CD4-positive, alpha-beta memory T cell (primary cell): ENCODE measurements at regions not wholly inside any gene's neighbourhood (a gene's known extent, or its start where the extent isn't known, plus 50 kb on each side); places are given as distances from the start of the nearest gene placed in this dataset.

Source experiments
- CTCF ChIA-PET: fragments of 350-600 bp; sonication (Branson Sonifier 250); formaldehyde crosslinking; loops from one replicate; lab custom pipeline; 2021; ENCODE audit warnings: inconsistent platforms; ENCODE audit not compliant: partially characterized antibody; lab: Charles Lee
- POLR2A ChIA-PET: fragments of 350-600 bp; sonication (Branson Sonifier 250); formaldehyde crosslinking; loops from one replicate; lab custom pipeline; 2021; ENCODE audit not compliant: partially characterized antibody; lab: Charles Lee
- DNase-seq, 5 donors: peaks; one replicate each; pipeline versions ENCODE4 v3.0.0 to v3.0.0-alpha.2; 2020 to 2022; ENCODE audit warnings: mixed read lengths in 1 of 5
- H3K27ac ChIP-seq: one replicate; pipeline ENCODE4 v1.7.0; 2013; ENCODE audit warnings: low read depth, low read length
- H3K27me3 ChIP-seq: 2 replicates; pipeline ENCODE4 v1.7.0; 2013; ENCODE audit warnings: mild to moderate bottlenecking, low read length, moderate library complexity; ENCODE audit not compliant: insufficient read depth
- H3K36me3 ChIP-seq: 2 replicates; pipeline ENCODE4 v1.7.0; 2013; ENCODE audit warnings: mild to moderate bottlenecking, low read length, moderate library complexity; ENCODE audit not compliant: insufficient read depth
- H3K4me1 ChIP-seq: 2 replicates; pipeline ENCODE4 v1.7.0; 2013; ENCODE audit warnings: mild to moderate bottlenecking, low read length, moderate library complexity; ENCODE audit not compliant: insufficient read depth
- H3K4me3 ChIP-seq, 2 donors: one replicate each; pipeline ENCODE4 v1.7.0; 2013; ENCODE audit warnings: low read length in 2 of 2, mild to moderate bottlenecking in 1 of 2
- H3K9me3 ChIP-seq, 2 donors: one replicate each; pipeline ENCODE4 v1.7.0; 2013; ENCODE audit warnings: low read length in 2 of 2, control low read depth in 1 of 2; ENCODE audit not compliant: control insufficient read depth in 1 of 2
- H3K27ac Mint-ChIP-seq, 7 donors: one replicate each; pipeline ENCODE4 v1.8.0; 2020 to 2021; ENCODE audit warnings: mixed read lengths in 7 of 7, mild to moderate bottlenecking in 6 of 7, inconsistent platforms in 3 of 7, moderate library complexity in 3 of 7
- H3K27me3 Mint-ChIP-seq, 2 donors: one replicate each; pipeline ENCODE4 v1.8.0; 2020 to 2021; ENCODE audit warnings: mixed read lengths in 2 of 2
- H3K36me3 Mint-ChIP-seq, 2 donors: one replicate each; pipeline ENCODE4 v1.8.0; 2020 to 2021; ENCODE audit warnings: mixed read lengths in 2 of 2, inconsistent platforms in 1 of 2, mild to moderate bottlenecking in 1 of 2
- H3K4me1 Mint-ChIP-seq, 4 donors: one replicate each; pipeline ENCODE4 v1.8.0; 2020 to 2021; ENCODE audit warnings: mixed read lengths in 4 of 4, mild to moderate bottlenecking in 1 of 4
- H3K4me3 Mint-ChIP-seq, 8 donors: one replicate each; pipeline ENCODE4 v1.8.0; 2020 to 2021; ENCODE audit warnings: mixed read lengths in 8 of 8, mild to moderate bottlenecking in 7 of 8, moderate library complexity in 6 of 8, inconsistent platforms in 3 of 8
- H3K9me3 Mint-ChIP-seq, 8 donors: one replicate each; pipeline ENCODE4 v1.8.0; 2020 to 2021; ENCODE audit warnings: mixed read lengths in 8 of 8, mild to moderate bottlenecking in 5 of 8, inconsistent platforms in 3 of 8, moderate library complexity in 1 of 8
- intact Hi-C: fragments of 100-400 bp; cut with micrococcal nuclease; formaldehyde crosslinking; loops from one replicate; pipeline ENCODE4 v1.15.1; 2023

DNA sequence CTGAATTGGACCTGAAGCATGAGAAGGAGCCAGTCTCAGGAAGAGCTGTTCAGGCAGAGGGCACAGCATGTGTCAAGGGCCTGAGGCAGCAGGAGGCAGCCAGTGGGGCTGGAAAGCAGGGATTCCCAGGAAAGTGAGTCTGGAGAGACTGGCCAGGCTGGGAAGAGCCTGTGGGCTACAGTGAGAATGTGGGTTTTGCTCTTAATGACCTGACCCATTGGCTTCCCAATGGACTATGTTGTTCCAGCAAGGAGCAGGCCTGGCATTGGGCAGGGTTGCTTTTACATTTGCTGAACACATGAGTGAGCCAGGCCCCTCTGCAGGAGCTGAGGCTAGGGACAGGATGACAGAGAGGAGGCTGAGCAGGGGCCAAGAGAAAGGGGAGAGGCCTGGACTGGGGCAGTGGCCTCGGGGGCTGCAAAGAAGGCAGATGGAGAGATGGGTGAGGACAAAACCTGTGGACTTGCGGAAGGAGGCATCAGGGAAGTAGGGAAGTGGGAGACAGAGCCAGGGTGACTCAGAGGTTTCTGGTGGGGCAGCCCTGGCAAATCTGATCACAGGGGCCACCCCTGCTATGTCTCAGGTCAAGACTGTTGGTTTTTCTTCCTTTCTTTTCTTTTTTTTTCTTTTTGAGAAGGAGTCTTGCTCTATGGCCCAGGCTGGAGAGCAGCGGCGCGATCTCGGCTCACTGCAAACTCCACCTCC lies 65.9 kb upstream of the NEK6 start:
- intact Hi-C loops = no loop called here
- Mint-ChIP-seq H3K4me1 (no peaks in the 10 kb centered on the region), H3K36me3 (peaks cover 0 to 3% of the 10 kb centered on the region in 2 donors), H3K27me3 (no peaks in the 10 kb centered on the region), H3K9me3 (peaks cover 0 to 18% (median 10%) of the 10 kb centered on the region in 8 donors), H3K27ac (no peak overlapping the region), H3K4me3 (peak overlapping the region in 1 of 8 donors; percentile 38)
- Histone ChIP-seq H3K4me3 (no peak overlapping the region), H3K9me3 (no peaks in the 10 kb centered on the region), H3K36me3 (no peaks in the 10 kb centered on the region), H3K4me1 (no peaks in the 10 kb centered on the region), H3K27ac (no peak overlapping the region), H3K27me3 (no peaks in the 10 kb centered on the region)
- ChIA-PET CTCF (no interaction called here), POLR2A (no interaction called here)
- DNase-seq = no peak

DNA sequence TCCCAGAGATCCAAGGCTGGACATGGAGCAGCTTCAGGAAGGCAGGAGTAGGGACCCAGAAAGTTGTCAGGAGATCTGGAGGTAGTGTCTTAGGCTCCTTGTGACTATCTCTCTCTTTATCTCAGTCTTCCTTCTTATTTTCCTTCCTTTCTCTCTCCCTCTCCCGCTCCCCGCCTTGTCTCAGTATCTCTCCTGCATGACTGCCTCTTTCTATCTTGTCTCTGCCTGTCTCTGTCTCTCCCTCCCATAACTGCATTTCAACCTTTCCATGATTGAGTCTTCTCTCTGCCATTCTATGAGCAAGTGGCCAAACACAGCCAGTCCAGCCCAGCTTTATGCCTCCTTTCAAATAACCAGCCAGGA lies 61.0 kb upstream of the NEK6 start:
- Histone ChIP-seq H3K4me3 (no peak overlapping the region), H3K4me1 (peaks cover 8% of the 10 kb centered on the region), H3K27ac (no peak overlapping the region), H3K27me3 (no peaks in the 10 kb centered on the region), H3K9me3 (no peaks in the 10 kb centered on the region), H3K36me3 (no peaks in the 10 kb centered on the region)
- ChIA-PET POLR2A (no interaction called here), CTCF (interaction anchor here (1.9 kb wide), 1 partner anchor 10 kb away, joined by 5 read pairs; no protein-coding TSS in a partner anchor)
- Mint-ChIP-seq H3K4me1 (peaks cover 1 to 9% (median 4%) of the 10 kb centered on the region in 4 donors), H3K27me3 (no peaks in the 10 kb centered on the region), H3K4me3 (no peak overlapping the region), H3K27ac (peak overlapping the region in 1 of 7 donors; percentile 8), H3K9me3 (peaks cover 0 to 21% (median 10%) of the 10 kb centered on the region in 8 donors), H3K36me3 (peaks cover 0 to 3% of the 10 kb centered on the region in 2 donors)
- no peak for DNase-seq
- intact Hi-C loops = no loop called here

DNA sequence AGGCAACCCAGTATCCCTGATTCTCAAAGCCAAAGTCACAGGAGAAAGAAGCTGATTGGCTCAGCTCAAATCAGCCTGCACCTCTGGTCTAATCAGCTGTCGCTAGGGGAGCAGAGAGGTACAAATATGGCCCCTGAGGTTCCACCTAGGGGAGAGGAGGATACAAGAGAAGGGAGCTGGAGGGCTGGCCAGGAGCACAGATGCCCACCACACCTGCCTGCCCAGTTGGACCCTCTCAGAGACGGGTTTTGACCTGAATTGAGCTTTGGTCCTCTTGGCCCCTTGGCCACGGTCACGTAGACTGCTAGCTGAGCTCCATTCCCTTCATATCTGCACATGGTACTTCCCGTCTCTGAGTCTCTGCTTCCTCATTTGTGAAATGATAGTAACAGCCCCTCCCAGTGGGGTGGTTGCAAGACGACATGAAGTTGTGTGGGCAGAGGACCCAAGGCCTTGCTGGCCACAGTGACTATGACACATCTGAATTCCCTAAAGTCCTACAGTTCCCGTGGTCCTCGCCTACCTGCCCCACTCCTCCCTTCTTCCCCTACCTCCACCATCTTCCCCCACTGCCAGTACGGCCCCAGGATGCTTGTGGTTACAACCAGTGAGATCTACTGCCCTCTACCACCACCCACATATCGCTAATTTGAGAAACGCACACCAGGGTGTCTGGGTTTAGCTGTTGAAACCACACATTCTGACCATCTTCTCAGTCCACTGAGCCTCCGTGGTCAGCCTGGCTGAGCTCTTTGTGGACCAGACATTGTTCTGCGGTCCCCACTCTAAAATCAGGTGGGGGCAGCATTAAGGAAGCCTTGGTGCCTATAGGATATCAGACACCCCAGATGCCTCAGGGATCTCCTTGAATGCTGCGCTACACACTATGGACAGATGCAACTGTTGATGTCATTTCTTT lies 60.3 kb upstream of the NEK6 start:
- H3K9me3 ChIP-seq = no peaks in the 10 kb centered on the region
- no peak for DNase-seq
- Mint-ChIP-seq H3K4me1 (peaks cover 3 to 12% (median 8%) of the 10 kb centered on the region in 4 donors), H3K27ac (peak overlapping the region in 3 of 7 donors; percentile 5 to 84 (median 8)), H3K9me3 (peaks cover 0 to 21% (median 10%) of the 10 kb centered on the region in 8 donors), H3K36me3 (peaks cover 0 to 3% of the 10 kb centered on the region in 2 donors), H3K27me3 (no peaks in the 10 kb centered on the region), H3K4me3 (no peak overlapping the region)
- H3K4me3 ChIP-seq = no peak overlapping the region
- no peak overlapping the region for H3K27ac ChIP-seq
- ChIA-PET POLR2A (no interaction called here), CTCF (no interaction called here)
- no peaks in the 10 kb centered on the region for H3K27me3 ChIP-seq
- peaks cover 14% of the 10 kb centered on the region for H3K4me1 ChIP-seq
- intact Hi-C loops = no loop called here
- H3K36me3 ChIP-seq = no peaks in the 10 kb centered on the region

DNA sequence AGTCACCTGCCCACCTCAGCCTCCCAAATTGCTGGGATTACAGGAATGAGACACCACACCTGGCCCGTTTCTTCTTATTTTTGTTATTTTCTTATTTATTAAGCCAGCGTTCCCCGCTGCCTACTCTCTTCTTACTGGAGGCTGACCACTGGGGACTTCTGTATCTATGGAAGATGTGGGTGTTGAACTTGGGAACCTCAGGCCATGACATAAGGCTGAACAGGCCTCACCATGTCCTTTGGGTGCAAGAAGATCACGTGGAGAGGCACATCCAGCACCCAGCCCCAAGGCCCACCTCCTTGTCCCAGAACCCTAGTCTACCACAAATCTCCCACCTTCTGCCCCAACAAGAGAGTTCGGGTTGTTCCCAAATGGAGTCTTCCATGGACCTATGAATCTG lies 59.4 kb upstream of the NEK6 start:
- Mint-ChIP-seq H3K4me1 (peaks cover 12 to 21% (median 17%) of the 10 kb centered on the region in 4 donors), H3K9me3 (peaks cover 0 to 21% (median 10%) of the 10 kb centered on the region in 8 donors), H3K4me3 (no peak overlapping the region), H3K27me3 (no peaks in the 10 kb centered on the region), H3K36me3 (peaks cover 0 to 3% of the 10 kb centered on the region in 2 donors), H3K27ac (no peak overlapping the region)
- no peak overlapping the region for H3K27ac ChIP-seq
- CTCF ChIA-PET = no interaction called here
- intact Hi-C loops = no loop called here
- peaks cover 23% of the 10 kb centered on the region for H3K4me1 ChIP-seq
- no peaks in the 10 kb centered on the region for H3K9me3 ChIP-seq
- no peak overlapping the region for H3K4me3 ChIP-seq
- no peaks in the 10 kb centered on the region for H3K36me3 ChIP-seq
- POLR2A ChIA-PET = no interaction called here
- DNase-seq = no peak
- no peaks in the 10 kb centered on the region for H3K27me3 ChIP-seq

GRCh38 chr9:124198948-124199347 lies 58.8 kb upstream of the NEK6 start:
- Histone ChIP-seq H3K4me1 (peaks cover 28% of the 10 kb centered on the region), H3K36me3 (no peaks in the 10 kb centered on the region), H3K4me3 (no peak overlapping the region), H3K9me3 (no peaks in the 10 kb centered on the region), H3K27ac (no peak overlapping the region), H3K27me3 (no peaks in the 10 kb centered on the region)
- peaks cover 17 to 28% (median 23%) of the 10 kb centered on the region in 4 donors for H3K4me1 Mint-ChIP-seq
- peaks cover 0 to 21% (median 10%) of the 10 kb centered on the region in 8 donors for H3K9me3 Mint-ChIP-seq
- no peak overlapping the region for H3K4me3 Mint-ChIP-seq
- intact Hi-C loops = no loop called here
- no peak overlapping the region for H3K27ac Mint-ChIP-seq
- no peaks in the 10 kb centered on the region for H3K27me3 Mint-ChIP-seq
- DNase-seq = no peak
- CTCF ChIA-PET = no interaction called here
- H3K36me3 Mint-ChIP-seq = peaks cover 0 to 1% of the 10 kb centered on the region in 2 donors
- POLR2A ChIA-PET = no interaction called here

DNA sequence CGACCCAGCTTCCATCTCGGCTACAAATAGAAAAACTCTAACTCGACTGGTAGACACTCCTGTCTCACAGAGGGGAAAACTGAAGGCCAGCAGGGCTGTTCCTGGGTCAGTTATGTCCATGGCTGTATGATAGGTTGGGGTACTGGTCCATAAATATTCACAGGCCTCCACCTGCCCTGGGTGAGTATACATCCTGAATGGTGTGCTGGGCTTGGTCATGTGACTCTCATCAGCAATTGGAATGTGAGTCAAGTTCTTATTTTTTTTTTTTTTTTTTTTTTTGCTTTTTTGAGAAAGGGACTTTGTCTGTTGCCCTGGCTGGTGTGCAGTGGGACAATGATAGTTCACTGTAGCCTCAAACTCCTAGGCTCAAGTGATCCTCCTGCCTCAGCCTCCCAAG lies 58.3 kb upstream of the NEK6 start:
- intact Hi-C loops = no loop called here
- Histone ChIP-seq H3K27me3 (no peaks in the 10 kb centered on the region), H3K9me3 (no peaks in the 10 kb centered on the region), H3K4me1 (peaks cover 28% of the 10 kb centered on the region), H3K4me3 (no peak overlapping the region), H3K27ac (no peak overlapping the region), H3K36me3 (no peaks in the 10 kb centered on the region)
- ChIA-PET POLR2A (no interaction called here), CTCF (no interaction called here)
- Mint-ChIP-seq H3K4me1 (peaks cover 18 to 31% (median 26%) of the 10 kb centered on the region in 4 donors), H3K4me3 (no peak overlapping the region), H3K27me3 (no peaks in the 10 kb centered on the region), H3K27ac (no peak overlapping the region), H3K9me3 (peaks cover 0 to 21% (median 10%) of the 10 kb centered on the region in 8 donors), H3K36me3 (no peaks in the 10 kb centered on the region)
- DNase-seq = no peak

GRCh38 chr9:124202447-124202971 lies 55.2 kb upstream of the NEK6 start:
- peaks cover 39% of the 10 kb centered on the region for H3K4me1 ChIP-seq
- Mint-ChIP-seq H3K4me1 (peaks cover 29 to 48% (median 38%) of the 10 kb centered on the region in 4 donors), H3K9me3 (no peaks in the 10 kb centered on the region), H3K27ac (peak overlapping the region; percentile 83 to 96 (median 90)), H3K36me3 (no peaks in the 10 kb centered on the region), H3K27me3 (no peaks in the 10 kb centered on the region), H3K4me3 (peak overlapping the region; percentile 56 to 78 (median 74))
- no peaks in the 10 kb centered on the region for H3K27me3 ChIP-seq
- ChIA-PET POLR2A (interaction anchor here (1.5 kb wide), 1 partner anchor 14 kb away, joined by 6 read pairs; no protein-coding TSS in a partner anchor), CTCF (interaction anchor here (0.7 kb wide), 1 partner anchor 9 kb away, joined by 3 read pairs; no protein-coding TSS in a partner anchor)
- peak overlapping the region in 1 of 2 donors; percentile 19 for H3K4me3 ChIP-seq
- intact Hi-C loops = loop anchor here (10.0 kb wide), 1 partner anchor 52 kb away; the partner anchor contains the start of gene NEK6
- no peaks in the 10 kb centered on the region for H3K9me3 ChIP-seq
- H3K36me3 ChIP-seq = no peaks in the 10 kb centered on the region
- no peak overlapping the region for H3K27ac ChIP-seq
- DNase-seq = peak; percentile 32 to 55 (median 45)
